Activated T-helper 1 cell treated with Interleukin-2 at 50 U/mL for 16 hours (primary cell): ENCODE measurements at regions not wholly inside any gene's neighbourhood (a gene's known extent, or its start where the extent isn't known, plus 50 kb on each side); places are given as distances from the start of the nearest gene placed in this dataset.
"Not testable (repeated sequence)": the region's sequence is repeated elsewhere in the genome, so short reads cannot be mapped to it uniquely, and the experiment has no call there.

ENCODE experiments used
- DNase-seq: peaks from one replicate; pipeline ENCODE4 v3.0.0-alpha.2; 2020; ENCODE audit warnings: low read depth

- no peak for DNase-seq
These were observed 128.8 kb downstream of the LMNTD1 start for GRCh38 chr12:25424211-25424731.

- DNase-seq: no peak
These were observed 129.6 kb downstream of the LMNTD1 start for GRCh38 chr12:25423355-25424050.

- DNase-seq: no peak
These were observed 130.8 kb downstream of the LMNTD1 start for GRCh38 chr12:25422241-25422640.

GRCh38 chr12:25421651-25422167, 131.4 kb downstream of the LMNTD1 start:
- no peak for DNase-seq

GRCh38 chr12:25420116-25420515, 133.0 kb downstream of the LMNTD1 start:
- DNase-seq: no peak

GRCh38 chr12:25419595-25419994, 133.5 kb downstream of the LMNTD1 start:
- no peak for DNase-seq

- no peak for DNase-seq
These were observed 136.0 kb downstream of the LMNTD1 start for GRCh38 chr12:25417071-25417470.

- DNase-seq: no peak
These were observed 136.6 kb downstream of the LMNTD1 start for GRCh38 chr12:25416516-25416915.

GRCh38 chr12:25415004-25415403, 138.1 kb downstream of the LMNTD1 start:
- DNase-seq: no peak

GRCh38 chr12:25412735-25413134, 140.3 kb downstream of the LMNTD1 start:
- DNase-seq: no peak

GRCh38 chr12:25404955-25405354, 148.1 kb downstream of the LMNTD1 start:
- no peak for DNase-seq

- DNase-seq: no peak
These were observed 151.0 kb upstream of the KRAS start for GRCh38 chr12:25401547-25402345.

GRCh38 chr12:25397001-25397400, 146.3 kb upstream of the KRAS start:
- DNase-seq: no peak

GRCh38 chr12:25395227-25395626, 144.5 kb upstream of the KRAS start:
- DNase-seq: no peak

GRCh38 chr12:25394775-25395174, 144.0 kb upstream of the KRAS start:
- not testable (repeated sequence) for DNase-seq

- DNase-seq: no peak
These were observed 143.3 kb upstream of the KRAS start for GRCh38 chr12:25394025-25394424.

- DNase-seq: not testable (repeated sequence)
These were observed 140.6 kb upstream of the KRAS start for GRCh38 chr12:25391346-25391745.

GRCh38 chr12:25388183-25388582, 137.5 kb upstream of the KRAS start:
- DNase-seq: no peak

- DNase-seq: no peak
These were observed 137.0 kb upstream of the KRAS start for GRCh38 chr12:25387732-25388050.

GRCh38 chr12:25386831-25387731, 136.4 kb upstream of the KRAS start:
- peak; percentile 57 for DNase-seq

GRCh38 chr12:25384893-25385248, 134.1 kb upstream of the KRAS start:
- DNase-seq: no peak
